NCI-H748 (cell line): ENCODE measurements at regions not wholly inside any gene's neighbourhood (a gene's known extent, or its start where the extent isn't known, plus 50 kb on each side); places are given as distances from the start of the nearest gene placed in this dataset.

ENCODE experiments used
- DNase-seq: peaks from one replicate; lab custom pipeline; 2025; ENCODE audit not compliant: unreplicated experiment; lab: John Stamatoyannopoulos, UW

- no peak for DNase-seq
Measured at GRCh38 chr13:33945477-33945876, 127.5 kb downstream of the RFC3 start.

- DNase-seq, result no peak
Measured at GRCh38 chr13:33953203-33953602, 135.3 kb downstream of the RFC3 start.

- DNase-seq, result no peak
Measured at GRCh38 chr13:33953781-33954180, 135.8 kb downstream of the RFC3 start.

- DNase-seq, result no peak
Measured at GRCh38 chr13:33956346-33956745, 138.4 kb downstream of the RFC3 start.

GRCh38 chr13:33957497-33957905, 139.6 kb downstream of the RFC3 start:
- no peak for DNase-seq

GRCh38 chr13:33958964-33959363, 141.0 kb downstream of the RFC3 start:
- no peak for DNase-seq

- DNase-seq, result no peak
Measured at GRCh38 chr13:33963134-33963533, 145.2 kb downstream of the RFC3 start.

- no peak for DNase-seq
Measured at GRCh38 chr13:33963895-33964294, 145.9 kb downstream of the RFC3 start.

- no peak for DNase-seq
Measured at GRCh38 chr13:33968520-33969507, 150.9 kb downstream of the RFC3 start.

- DNase-seq, result no peak
Measured at GRCh38 chr13:33970746-33971561, 153.0 kb downstream of the RFC3 start.

- DNase-seq, result no peak
Measured at GRCh38 chr13:33971562-33971819, 153.5 kb downstream of the RFC3 start.

- DNase-seq, result no peak
Measured at GRCh38 chr13:33973194-33973593, 155.2 kb downstream of the RFC3 start.

GRCh38 chr13:33976965-33977364, 159.0 kb downstream of the RFC3 start:
- no peak for DNase-seq

GRCh38 chr13:33978653-33979052, 160.7 kb downstream of the RFC3 start:
- DNase-seq, result no peak

GRCh38 chr13:33992881-33993336, 175.0 kb downstream of the RFC3 start:
- DNase-seq, result peak; percentile 94

GRCh38 chr13:33994198-33994597, 176.2 kb downstream of the RFC3 start:
- peak; percentile 44 for DNase-seq

- peak; percentile 51 for DNase-seq
Measured at GRCh38 chr13:33994826-33995502, 177.0 kb downstream of the RFC3 start.

GRCh38 chr13:33996636-33997035, 178.7 kb downstream of the RFC3 start:
- DNase-seq, result no peak

GRCh38 chr13:33997574-33997973, 179.6 kb downstream of the RFC3 start:
- peak; percentile 30 for DNase-seq

GRCh38 chr13:33999811-34000605, 182.1 kb downstream of the RFC3 start:
- peak; percentile 76 for DNase-seq

GRCh38 chr13:34000955-34001354, 183.0 kb downstream of the RFC3 start:
- DNase-seq, result peak; percentile 48
